Stimulated activated CD4-positive, alpha-beta T cell treated with anti-CD3 and anti-CD28 coated beads, Interleukin-12 subunit alpha, Interleukin-12 subunit beta, amount 100 ng/mL, for 24 hours (primary cell): ENCODE measurements at regions not wholly inside any gene's neighbourhood (a gene's known extent, or its start where the extent isn't known, plus 50 kb on each side); places are given as distances from the start of the nearest gene placed in this dataset.
"Not testable (repeated sequence)": the region's sequence is repeated elsewhere in the genome, so short reads cannot be mapped to it uniquely, and the experiment has no call there.

ENCODE experiments used
- DNase-seq, 2 experiments: peaks; one replicate each; pipeline ENCODE4 v3.0.0-alpha.2; 2020; ENCODE audit warnings: low read depth in 2 of 2

DNA sequence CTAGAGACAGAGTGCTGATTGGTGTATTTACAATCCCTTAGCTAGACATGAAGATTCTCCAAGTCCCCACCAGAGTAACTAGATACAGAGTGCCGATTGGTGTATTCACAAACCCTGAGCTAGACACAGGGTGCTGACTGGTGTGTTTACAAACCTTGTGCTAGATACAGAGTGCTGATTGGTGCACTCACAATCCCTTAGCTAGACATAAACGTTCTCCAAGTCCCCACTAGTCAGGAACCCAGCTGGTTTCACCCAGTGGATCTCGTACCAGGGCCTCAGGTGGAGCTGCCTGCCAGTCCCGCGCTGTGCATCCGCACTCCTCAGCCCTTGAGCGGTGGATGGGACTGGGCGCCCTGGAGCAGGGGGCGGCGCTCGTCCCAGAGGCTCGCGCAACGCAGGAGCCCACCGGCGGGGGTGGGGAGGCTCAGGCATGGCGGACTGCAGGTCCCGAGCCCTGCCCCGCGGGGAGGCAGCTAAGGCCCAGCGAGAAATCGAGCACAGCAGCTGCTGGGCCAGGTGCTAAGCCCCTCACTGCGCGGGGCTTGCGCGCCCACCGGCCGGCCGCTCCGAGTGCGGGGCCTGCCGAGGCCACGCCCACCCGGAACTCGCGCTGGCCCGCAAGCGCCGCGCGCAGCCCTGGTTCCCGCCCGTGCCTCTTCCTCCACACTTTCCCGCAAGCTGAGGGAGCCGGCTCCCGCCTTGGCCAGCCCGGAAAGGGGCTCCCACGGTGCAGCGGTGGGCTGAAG lies 204.0 kb upstream of the SLITRK1 start:
- DNase-seq: not testable (repeated sequence)

DNA sequence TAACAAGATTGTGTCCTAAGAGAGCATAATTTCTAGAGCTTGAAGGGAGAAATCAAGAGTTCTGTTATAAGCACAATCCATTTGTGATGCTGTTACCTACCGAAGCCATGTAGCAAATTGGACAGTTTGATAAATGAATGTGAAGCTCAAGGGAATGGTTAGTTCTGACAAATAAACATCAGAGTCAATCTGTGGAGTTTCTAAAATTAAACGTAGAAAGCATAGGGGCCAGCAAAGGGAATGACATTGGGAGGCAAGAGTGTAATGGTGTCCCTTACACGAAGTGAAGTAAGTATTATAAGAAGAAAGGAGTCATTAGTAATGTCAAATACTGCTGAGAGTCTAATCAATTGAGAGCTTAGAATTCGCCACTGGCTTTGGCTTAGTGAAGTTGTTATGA lies 200.2 kb upstream of the SLITRK1 start:
- DNase-seq: no peak

DNA sequence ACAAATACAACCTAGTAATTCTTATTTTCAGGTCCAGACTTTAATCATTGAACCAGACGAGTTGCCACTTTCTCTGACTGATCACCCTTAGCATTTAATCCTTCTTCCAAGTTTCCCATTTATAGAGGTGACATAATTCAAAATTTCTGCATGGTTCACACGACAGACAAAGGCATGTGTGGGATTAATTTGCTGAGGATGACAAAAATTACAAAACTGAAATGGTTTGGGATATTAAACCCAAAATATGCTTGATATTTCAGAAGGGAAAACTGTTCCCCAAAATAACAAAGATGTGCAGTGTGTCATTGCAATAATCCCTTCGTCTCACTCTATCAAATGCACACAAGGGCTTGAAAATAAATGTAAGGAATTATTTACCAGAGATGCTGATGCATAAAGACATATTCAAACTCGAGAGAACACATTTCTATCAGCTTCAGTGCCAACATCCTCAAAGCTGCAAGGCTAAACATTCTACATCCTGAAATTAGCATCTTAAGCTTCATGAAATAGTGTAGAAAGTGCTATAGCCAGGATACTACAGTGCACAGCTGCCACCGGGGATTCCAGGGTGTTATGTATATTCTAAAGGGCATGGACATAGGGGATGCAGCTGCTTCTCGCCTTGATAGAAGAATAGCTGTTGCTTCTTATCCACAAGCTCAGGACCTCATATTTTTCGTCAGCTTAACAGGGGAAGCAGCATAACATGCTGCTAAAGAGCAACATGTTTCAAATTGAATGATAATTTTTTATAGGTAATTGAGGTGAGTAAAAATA lies 198.7 kb upstream of the SLITRK1 start:
- DNase-seq: no peak

DNA sequence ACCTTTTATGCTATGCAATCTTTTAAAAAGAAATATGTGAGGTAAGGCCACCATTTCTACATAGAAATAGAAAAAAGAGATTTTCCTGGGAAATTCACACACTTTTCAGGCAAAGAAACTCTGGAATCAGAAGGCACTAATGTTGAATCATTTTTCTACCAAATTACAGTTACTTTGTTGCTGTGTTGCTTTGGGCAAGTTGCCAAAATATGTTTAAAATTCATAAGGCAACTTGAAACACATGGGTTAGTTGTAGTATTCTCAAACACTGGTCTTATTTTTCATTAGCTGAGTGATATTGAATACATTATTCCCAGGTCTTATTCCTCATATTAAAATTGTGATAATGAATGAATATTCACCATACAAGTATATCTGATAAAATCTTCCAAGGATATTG lies 195.0 kb upstream of the SLITRK1 start:
- no peak for DNase-seq

DNA sequence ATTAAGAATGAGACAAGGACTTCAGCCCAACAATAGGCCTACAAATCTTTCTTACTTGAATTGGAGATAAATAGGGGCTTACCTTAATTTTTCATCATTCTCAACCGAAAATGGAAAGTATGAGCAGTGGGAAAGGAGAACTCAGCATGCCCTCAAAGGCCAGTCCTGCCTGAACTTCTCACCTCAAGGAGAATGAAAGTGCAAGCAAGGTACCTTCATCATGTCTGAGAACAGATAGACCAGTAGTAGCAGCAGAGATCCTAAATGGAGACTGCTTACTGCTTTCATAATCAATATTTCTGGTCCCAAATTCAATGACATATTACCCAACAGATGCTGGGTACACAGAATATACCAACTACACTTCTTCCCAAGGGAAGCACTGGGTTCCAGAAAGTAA lies 194.0 kb upstream of the SLITRK1 start:
- no peak for DNase-seq

DNA sequence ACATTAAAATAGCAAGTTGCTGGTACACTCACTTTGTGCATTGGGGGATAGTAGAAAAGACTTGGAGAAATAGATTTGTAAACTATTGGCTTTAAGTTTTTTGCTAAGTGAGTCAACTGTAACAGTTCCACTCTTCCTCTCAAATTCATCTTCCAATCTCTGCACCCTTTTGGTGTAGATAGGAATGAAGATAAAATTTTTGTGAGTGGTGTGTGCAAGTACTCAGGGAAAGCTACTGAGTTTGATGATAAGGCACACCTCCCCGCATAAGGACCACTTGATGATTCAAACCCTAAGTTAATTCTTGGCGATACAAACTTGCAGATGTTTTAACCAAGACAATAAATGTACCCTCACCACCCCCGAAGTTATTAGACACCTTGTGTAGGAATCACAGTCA lies 168.3 kb upstream of the SLITRK1 start:
- no peak for DNase-seq

DNA sequence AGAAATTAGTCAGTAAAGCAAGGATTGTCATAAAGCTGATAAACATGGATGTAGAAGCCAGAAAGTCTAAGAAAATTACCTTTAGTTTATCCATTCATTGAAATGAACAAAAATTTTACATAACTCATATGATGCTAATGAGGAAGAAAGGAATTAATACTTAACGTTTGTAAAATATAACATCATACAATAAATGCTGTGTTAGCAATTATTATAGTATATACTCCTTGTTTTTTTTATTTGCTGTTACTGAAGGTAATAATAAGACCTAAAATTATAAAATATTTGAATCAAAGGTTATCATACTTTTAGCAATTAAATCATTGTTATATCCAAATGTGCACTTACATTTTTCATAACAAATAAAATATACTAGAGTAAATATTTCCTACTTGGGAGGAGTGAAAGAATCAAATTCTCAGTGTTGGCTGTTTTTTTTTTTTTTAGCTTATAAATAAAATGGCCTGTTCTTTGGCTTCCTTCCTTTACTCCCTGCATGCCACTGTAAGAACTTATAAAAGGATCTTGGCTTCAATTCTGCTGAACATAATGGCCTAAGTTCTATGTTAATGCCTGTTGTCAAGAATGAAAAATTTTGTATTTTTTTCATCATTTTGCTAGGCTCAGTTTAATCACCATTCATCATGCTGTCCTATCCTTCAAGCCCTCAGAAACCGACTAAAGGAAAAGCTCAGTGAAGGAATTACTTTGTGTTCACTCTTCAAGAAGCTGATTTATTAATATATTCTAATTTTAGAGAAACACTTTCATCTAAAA lies 167.4 kb upstream of the SLITRK1 start:
- DNase-seq: no peak

DNA sequence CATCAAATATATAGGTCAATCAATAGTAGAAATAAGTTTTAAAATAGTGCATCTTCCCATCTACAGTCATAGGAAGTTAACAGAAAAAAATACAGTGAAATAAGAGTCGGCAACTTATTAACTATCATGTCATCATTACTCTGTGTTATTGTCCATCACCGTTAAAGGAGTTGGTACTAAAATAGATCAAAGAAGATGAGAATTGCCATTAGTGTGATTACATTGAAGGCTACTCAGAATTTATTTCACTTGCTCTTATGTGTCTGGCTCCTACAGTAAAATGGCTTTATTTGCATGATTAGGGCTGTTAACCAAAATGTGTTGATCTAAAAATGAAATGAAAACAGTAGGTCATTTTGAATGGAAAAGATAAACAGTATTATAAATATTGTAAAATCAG lies 162.5 kb upstream of the SLITRK1 start:
- no peak for DNase-seq

DNA sequence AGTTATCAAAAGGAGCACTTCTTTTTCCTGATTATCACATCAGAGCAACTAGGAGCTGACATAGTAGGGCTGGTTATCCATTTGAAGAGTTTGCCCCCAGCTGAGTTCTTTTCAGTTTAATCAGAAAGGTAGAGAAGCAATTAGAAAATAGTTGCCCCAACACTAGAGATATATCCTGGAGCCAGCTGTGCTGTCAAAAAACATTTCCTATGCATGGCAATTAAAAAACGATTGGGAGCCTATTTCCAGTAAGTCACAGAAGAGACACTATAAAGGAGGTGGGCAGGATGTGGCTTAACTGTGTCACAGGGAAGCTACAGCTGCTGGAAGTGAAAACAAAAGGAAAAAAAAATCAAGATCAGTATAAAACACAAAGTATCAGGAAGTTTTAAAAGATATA lies 155.7 kb upstream of the SLITRK1 start:
- no peak for DNase-seq

DNA sequence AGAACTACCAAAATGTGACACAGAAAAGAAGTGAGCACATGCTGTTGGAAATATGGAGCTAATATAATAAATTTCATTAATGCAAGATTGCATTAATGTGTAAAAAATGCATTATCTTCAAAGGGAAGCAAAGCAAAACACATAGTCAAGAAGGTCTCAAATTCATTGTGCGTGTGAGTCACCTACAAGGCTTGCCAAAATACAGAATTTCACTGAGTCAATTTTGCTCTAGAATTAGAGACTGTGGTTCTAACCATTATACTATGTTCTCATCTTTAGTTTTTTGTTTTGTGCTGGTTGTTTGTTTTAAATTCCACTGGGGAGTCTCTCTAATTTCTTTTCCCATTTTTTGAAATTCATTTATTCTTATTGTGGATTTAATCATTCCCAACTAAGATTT lies 149.8 kb upstream of the SLITRK1 start:
- DNase-seq: no peak

DNA sequence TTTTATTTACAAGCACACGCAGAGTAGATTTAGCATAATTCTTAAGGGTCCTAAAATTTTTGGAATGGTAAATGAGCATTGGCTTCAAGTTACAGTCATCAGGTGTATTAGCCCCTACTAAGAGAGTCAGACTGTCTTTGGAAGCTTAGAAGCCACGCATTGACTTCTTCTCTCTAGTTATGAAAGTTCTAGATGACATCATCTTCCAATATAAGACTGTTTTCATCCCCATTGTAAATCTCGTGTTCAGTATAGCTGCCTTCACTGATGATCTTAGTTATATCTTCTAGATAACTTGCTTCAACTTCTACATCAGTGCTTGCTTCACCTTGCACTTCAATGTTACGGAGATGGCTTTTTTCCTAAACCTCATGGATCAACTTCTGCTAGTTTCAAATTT lies 148.8 kb upstream of the SLITRK1 start:
- no peak for DNase-seq

DNA sequence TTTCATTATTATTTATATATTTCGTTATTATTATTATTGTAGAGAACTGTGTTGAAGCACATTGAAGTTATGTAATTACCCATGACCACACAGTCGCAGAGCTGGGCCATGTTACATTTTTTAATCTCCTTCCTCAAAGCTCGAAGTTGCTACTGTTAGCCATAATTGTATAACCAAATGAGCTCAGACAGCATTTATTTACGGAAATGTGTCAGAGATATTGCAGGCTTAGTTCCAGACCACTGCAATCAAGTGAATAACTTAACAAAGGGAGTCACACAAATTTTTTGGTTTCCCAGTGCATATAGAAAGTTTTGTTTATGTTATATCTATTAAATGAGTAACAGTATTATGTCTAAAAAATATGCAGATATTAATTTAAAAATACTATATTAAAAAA lies 147.1 kb upstream of the SLITRK1 start:
- DNase-seq: no peak

DNA sequence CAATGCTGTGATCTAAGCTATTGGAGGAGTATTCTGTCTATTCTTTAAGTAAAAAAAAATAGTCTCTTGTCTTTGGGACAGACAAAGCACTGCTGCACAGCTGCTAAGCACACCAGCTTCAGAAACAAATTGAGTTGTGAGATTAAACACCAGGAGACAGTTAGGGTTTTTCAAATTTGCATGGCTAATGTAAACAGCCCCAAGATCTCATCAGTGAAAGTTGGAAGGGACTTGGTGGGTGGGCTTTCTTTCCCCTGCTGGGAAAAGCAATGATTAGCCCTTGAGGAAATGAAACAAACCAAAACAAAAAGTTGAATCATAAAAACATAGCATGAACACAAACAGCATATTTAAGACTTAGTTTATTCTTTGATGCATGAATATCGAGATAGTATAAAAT lies 143.6 kb upstream of the SLITRK1 start:
- DNase-seq: no peak

DNA sequence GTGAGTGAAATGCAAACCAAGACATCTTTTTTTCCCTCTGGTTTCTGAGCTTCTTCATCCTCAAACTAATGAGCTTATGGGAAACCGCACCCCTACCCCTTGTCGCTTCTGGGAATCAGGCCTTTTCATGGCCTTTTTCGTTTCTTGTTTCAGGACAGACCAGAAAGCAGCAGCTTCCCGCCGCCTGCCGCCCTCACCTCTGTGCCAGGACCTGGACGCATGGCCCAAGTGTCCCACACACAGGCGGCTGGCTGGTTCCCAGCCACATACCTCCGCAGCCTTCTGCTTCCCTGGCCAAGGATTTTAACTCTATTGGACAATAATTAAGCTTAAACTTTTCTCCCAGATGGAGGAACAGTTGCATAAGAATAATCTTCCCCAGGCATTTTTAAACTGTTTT lies 114.1 kb upstream of the SLITRK1 start:
- no peak for DNase-seq

DNA sequence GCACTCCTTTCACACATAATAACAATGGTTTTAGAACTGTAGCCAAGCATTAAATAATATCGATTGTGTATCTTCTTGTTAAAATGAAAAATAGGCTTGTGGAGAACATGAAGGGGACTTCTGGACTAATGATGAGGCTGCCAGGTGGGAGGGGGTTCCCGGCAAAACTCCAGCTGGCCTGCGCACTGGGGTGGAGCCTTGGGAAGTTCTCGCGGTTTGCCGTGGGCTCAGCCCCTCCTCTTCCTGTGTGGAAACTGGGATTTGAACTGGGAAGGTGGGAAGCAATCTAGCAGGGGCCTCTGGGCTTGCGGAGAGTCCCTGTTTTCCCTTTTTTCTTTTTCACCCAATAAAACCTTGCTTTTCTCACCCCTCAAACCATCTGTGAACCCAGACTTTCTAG lies 113.7 kb upstream of the SLITRK1 start:
- no peak for DNase-seq

DNA sequence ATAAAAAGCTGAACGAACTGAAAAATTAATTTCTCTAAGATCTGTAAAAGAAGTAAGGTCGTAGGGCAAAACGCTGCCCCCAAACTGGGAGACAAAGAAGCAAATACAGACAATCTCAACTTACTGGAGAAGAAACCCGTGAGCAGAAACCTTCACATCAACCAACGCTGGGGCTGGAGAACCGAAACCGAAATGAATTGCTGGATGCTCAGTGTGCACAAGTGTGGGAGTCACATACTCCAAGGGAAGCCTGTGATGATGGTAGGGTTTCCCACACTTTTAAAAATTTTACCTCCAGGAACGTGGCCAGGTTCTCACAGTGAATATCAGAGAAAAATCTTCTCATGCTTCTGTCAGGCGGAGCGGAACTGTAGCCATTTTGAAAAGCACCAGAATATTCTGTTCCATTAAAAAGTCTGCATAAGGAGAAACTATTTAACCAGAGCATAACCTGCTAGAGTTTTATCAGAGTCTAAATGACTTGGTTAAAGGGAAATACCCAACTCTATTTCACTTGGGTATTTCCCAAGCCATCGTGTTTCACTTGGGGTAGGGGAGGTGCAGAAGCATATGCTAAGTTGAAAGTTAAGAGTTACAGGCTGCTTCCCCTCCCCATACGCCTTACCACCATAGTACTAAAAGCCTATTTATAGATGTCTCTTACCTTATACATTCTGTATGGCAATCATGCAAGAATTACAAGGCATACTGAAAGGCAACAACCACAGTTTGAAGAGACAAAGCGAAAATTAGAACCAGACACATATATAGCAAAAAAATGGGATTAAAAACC lies 110.5 kb upstream of the SLITRK1 start:
- DNase-seq: no peak

DNA sequence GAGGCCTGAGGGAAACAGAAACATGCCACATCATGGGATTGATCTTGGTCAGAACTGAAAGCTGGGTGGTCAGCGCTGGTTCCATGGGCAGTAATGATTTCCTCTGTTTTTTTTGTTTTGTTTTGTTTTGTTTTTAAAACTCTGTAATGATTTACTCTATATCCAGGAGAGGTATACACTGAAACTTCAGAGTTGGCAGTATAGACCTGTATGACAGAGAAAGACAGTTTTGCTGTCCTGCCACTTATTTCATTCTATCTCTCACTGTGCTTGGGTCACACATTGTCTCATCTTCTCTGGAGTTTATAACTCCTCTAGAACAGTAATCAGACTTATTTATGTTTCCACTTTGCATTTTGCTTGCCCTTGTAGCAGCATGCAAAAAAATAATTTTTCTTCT lies 105.1 kb upstream of the SLITRK1 start:
- DNase-seq: no peak

DNA sequence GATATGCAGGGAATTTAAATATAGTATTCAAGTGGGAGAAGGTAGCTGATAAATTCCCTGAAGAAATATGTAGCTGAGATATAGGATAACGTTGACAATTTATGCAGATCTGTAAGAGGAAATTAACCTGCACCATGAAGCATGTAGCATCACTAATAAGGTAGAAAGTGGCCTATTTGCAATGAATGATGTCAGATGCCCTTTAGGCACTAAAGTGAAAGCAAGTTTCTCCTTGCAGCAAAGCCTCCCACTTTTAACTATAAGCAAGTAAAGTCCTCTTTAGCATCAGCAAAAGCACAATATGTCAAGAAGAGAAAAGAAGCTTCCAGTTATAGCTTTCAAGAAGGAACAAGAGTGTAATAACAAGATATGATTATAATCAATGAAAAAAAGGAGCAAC lies 102.5 kb upstream of the SLITRK1 start:
- no peak for DNase-seq

DNA sequence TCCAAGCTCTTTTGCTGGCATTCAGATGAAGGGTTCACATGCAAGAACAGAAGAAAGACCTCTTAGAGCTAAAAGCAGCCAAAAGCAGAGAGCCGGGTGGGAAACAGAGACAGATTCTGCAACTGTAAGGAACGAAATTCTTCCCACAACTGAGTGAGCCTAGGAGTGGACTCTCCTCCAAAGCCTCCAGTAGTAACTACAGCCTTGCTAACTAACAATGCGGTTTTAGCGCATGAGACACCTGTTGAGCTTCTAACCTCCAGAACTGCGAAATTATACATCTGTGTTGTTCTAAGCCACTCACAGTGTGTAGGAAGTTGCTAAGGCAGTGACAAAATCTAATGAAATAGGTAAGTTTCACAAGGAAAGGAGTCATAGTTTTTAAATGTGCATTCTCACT lies 98.1 kb upstream of the SLITRK1 start:
- no peak for DNase-seq

DNA sequence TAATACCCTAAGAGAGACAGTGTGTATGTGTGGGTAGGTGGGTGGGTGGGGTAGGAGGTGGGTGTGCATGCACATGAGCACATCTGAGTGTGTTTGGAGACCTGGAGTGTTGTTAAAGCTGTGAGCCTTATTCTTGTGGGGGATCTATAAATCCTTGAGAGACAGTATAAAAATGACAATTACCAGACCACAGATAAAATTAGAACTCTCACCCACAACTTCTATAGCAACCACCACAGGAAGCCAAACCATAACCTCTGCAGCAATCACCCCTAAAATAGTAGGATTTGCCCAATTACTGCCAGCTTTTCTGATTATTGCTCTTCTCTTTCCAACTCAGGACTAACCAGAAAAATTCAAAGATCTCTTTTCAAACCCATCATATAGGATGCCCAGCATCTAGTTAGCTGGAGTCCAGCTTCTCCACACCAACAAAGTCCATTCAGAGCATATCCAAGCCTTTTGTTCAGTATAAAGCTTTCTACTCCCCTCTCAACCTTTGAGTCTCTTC lies 93.4 kb upstream of the SLITRK1 start:
- DNase-seq: no peak

DNA sequence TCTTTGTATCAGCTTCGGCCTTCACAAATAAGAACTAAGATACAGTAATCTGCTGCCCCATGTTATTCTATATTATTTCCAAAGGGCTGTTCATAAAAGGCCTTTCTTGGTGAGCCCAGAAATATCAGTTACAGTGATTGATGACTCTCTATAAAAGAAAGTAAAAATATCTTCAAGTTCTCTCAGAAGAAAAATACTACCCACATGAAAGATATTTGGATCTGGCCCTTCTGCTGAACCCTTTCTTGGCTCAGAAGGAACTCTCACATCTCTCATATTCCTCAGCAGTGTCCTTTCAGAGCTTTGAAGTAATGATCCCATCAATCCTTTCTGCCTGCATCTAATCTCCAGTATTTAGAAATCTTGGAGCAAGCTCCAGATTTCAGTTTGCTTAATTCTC lies 76.3 kb upstream of the SLITRK1 start:
- DNase-seq: no peak

DNA sequence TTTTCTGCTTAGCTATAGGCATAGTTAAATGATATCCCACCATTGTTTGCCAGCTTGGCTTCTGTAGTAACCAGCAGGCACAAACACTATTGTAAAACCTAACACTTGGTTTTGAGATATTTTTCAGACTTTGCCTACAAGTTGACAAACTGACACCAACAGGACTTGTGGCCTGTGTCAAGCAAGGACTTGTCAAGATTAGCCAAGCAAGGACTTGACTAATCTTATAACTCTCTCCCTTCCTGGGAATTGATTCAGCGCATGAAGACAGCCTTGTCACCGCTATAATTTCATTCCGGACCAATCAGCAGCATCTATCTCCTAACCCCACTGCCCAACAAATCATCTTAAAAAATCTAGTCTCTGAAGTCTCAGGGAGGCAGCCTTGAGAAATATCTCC lies 72.7 kb upstream of the SLITRK1 start:
- DNase-seq: no peak
